Vagina (tissue), 2 donors: ENCODE measurements at regions not wholly inside any gene's neighbourhood (a gene's known extent, or its start where the extent isn't known, plus 50 kb on each side); places are given as distances from the start of the nearest gene placed in this dataset.

Experiments
- POLR2A ChIP-seq, 2 donors: fragments of 450-650 bp; IDR thresholded peaks; one replicate each; pipeline ENCODE4 v1.6.1; 2017; ENCODE audit warnings: antibody characterized with exemption in 2 of 2, mild to moderate bottlenecking in 2 of 2, moderate library complexity in 2 of 2
- TF ChIP-seq, protein P1 (sequence below), 3 experiments: fragments of 450-650 bp in 2 of 3; fragments of 200-600 bp in 1 of 3; sonication (generic) in 1 of 3; IDR thresholded peaks; one replicate each; pipeline ENCODE4 v1.5.1; 2017 to 2019; ENCODE audit warnings: antibody characterized with exemption in 3 of 3, mild to moderate bottlenecking in 2 of 3, moderate library complexity in 2 of 3

DNA sequence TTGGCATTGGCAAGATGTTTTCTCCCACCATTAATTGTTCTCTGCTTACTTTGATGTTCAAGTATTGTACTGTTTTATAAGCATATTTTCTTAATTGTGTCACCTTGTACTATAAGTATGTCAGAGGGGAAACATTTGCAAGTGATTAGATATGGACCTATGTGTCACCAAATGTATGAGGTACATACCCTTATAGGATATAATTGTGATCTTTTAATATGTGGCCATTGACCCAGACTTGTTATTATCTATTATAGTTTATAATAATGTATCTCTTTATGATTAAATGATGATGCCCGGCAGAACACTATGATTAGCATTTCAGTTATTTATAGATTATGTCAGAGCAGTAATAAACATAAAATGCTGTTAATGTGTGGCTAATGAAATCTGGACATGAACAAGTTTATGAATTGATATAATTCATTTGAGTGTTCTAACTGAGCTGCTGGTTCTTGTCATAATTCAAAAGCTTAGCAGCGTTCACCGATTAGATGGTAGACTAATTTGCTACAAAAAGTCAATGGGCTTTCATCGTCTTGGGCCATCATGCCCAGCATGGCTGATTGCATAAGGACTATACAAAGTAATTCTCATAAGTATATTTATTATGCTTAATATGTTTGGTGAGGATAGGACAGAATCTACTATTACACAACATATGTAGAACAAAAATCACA lies 480.9 kb upstream of the FANCL start:
- TF ChIP-seq, protein P1, sequence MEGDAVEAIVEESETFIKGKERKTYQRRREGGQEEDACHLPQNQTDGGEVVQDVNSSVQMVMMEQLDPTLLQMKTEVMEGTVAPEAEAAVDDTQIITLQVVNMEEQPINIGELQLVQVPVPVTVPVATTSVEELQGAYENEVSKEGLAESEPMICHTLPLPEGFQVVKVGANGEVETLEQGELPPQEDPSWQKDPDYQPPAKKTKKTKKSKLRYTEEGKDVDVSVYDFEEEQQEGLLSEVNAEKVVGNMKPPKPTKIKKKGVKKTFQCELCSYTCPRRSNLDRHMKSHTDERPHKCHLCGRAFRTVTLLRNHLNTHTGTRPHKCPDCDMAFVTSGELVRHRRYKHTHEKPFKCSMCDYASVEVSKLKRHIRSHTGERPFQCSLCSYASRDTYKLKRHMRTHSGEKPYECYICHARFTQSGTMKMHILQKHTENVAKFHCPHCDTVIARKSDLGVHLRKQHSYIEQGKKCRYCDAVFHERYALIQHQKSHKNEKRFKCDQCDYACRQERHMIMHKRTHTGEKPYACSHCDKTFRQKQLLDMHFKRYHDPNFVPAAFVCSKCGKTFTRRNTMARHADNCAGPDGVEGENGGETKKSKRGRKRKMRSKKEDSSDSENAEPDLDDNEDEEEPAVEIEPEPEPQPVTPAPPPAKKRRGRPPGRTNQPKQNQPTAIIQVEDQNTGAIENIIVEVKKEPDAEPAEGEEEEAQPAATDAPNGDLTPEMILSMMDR (IDR thresholded peaks at IDR 0.05), result no peak
- TF ChIP-seq POLR2A (IDR thresholded peaks at IDR 0.05), result no peak
